ENCODE measurements at regions not wholly inside any gene's neighbourhood (a gene's known extent, or its start where the extent isn't known, plus 50 kb on each side); places are given as distances from the start of the nearest gene placed in this dataset.

DNA sequence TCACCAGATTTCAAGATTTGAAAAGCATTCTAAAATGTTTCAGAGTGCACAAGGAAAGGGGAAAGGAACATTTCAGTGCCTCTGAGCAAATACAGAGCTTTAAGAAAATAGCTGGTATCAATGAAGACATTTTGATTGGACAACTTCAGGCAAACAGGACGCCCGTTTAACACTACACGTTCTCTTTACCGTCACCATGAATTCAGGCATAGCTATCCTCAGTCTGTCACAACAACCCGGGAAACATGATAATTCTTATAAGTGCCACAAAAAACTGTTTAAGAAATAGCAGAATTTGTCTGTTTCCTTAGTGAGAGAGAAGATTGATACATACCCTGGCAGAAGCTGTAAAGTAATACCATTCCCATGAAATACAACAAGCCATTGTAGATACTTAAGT is 392.4 kb upstream of the PDE4D start:
- TF ChIP-seq, protein P1, sequence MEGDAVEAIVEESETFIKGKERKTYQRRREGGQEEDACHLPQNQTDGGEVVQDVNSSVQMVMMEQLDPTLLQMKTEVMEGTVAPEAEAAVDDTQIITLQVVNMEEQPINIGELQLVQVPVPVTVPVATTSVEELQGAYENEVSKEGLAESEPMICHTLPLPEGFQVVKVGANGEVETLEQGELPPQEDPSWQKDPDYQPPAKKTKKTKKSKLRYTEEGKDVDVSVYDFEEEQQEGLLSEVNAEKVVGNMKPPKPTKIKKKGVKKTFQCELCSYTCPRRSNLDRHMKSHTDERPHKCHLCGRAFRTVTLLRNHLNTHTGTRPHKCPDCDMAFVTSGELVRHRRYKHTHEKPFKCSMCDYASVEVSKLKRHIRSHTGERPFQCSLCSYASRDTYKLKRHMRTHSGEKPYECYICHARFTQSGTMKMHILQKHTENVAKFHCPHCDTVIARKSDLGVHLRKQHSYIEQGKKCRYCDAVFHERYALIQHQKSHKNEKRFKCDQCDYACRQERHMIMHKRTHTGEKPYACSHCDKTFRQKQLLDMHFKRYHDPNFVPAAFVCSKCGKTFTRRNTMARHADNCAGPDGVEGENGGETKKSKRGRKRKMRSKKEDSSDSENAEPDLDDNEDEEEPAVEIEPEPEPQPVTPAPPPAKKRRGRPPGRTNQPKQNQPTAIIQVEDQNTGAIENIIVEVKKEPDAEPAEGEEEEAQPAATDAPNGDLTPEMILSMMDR (conservative IDR thresholded peaks at IDR 0.05; ENCODE audit: low read depth, low read length), result no peak
- TF ChIP-seq EZH2 (IDR thresholded peaks at IDR 0.05; ENCODE audit: borderline replicate concordance, low read depth, low read length, poor library complexity, severe bottlenecking), result no peak

Data from A673 (cell line).